ENCODE measurements at regions not wholly inside any gene's neighbourhood (a gene's known extent, or its start where the extent isn't known, plus 50 kb on each side); places are given as distances from the start of the nearest gene placed in this dataset.

GRCh38 chr4:84413976-84414375 is 85.1 kb downstream of the NKX6-1 start:
- TF ChIP-seq CTCF (IDR thresholded peaks at IDR 0.05) (no peak), POLR2A (IDR thresholded peaks at IDR 0.05) (no peak)
